ENCODE measurements at regions not wholly inside any gene's neighbourhood (a gene's known extent, or its start where the extent isn't known, plus 50 kb on each side); places are given as distances from the start of the nearest gene placed in this dataset.

DNA sequence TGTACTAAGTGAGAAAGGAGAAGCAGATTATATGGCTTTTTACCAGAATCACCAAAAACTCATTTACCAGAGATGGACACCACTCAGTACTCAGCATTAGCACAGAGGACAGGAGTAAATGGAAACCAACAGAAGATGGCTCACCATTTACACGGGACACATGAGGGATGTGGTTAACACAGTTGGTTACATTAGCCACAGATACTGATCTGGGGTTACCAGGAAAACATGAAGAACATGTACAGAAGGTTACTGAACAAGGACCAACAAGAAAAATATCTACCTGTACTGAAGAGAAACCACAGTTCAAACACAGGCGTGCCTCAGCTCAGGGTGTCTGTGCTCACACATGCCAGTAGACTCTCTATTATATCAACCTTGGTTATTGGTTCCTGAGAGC lies 1285.8 kb upstream of the SORCS1 start:
- H3K27me3 ChIP-seq (ENCODE audit: low read length): no peaks in the 10 kb centered on the region
- no peaks in the 10 kb centered on the region for H3K9me2 ChIP-seq (replicated peaks; ENCODE audit: insufficient read depth, low read length)
- no peaks in the 10 kb centered on the region for H4K20me1 ChIP-seq (ENCODE audit: low read depth, low read length)
- no peak overlapping the region for H3K9ac ChIP-seq (ENCODE audit: low read length)
- H2AFZ ChIP-seq (ENCODE audit: low read depth, low read length, severe bottlenecking): no peak overlapping the region
- no peak overlapping the region for H3K4me2 ChIP-seq (ENCODE audit: low read depth, low read length, poor library complexity, severe bottlenecking)
- H3K9me3 ChIP-seq (ENCODE audit: insufficient read depth, low read length): no peaks in the 10 kb centered on the region
- no peaks in the 10 kb centered on the region for H3K79me2 ChIP-seq (ENCODE audit: insufficient read depth, low read length)
- H3F3A ChIP-seq (ENCODE audit: insufficient read depth): no peaks in the 10 kb centered on the region
- no peak overlapping the region for H3K4me3 ChIP-seq (ENCODE audit: insufficient read depth, low read length, poor library complexity, severe bottlenecking)
- no peaks in the 10 kb centered on the region for H3K36me3 ChIP-seq (ENCODE audit: low read length)
- TF ChIP-seq EZH2phosphoT487 (conservative IDR thresholded peaks at IDR 0.05; ENCODE audit: low read length): no peak
- no peak overlapping the region for H3K27ac ChIP-seq (ENCODE audit: low read depth, low read length)

DNA sequence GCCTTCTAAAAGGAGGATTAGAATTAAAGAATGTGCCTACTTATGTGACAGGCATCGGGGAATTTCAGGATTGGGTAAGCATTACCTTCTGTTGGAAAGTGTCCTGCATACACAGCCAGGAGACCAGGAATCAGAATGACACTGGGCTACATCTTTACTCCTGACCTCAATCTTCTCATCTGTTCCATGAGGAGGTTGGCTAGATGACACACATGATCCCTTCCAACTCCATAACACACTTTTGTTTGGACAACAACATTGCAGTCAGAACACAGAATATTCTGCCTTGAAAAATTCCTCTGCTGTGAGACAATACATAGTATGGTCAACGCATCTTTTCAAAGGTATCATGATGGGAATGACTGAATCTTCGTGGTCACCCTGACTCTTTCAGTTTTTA lies 1281.2 kb upstream of the SORCS1 start:
- Histone ChIP-seq H3K9me2 (replicated peaks; ENCODE audit: insufficient read depth, low read length) (no peaks in the 10 kb centered on the region), H3K4me3 (ENCODE audit: insufficient read depth, low read length, poor library complexity, severe bottlenecking) (no peak overlapping the region), H3K9me3 (ENCODE audit: insufficient read depth, low read length) (no peaks in the 10 kb centered on the region), H3K27ac (ENCODE audit: low read depth, low read length) (no peak overlapping the region), H3K79me2 (ENCODE audit: insufficient read depth, low read length) (no peaks in the 10 kb centered on the region), H3F3A (ENCODE audit: insufficient read depth) (no peaks in the 10 kb centered on the region), H3K27me3 (ENCODE audit: low read length) (no peaks in the 10 kb centered on the region), H3K4me2 (ENCODE audit: low read depth, low read length, poor library complexity, severe bottlenecking) (no peak overlapping the region), H4K20me1 (ENCODE audit: low read depth, low read length) (no peaks in the 10 kb centered on the region), H2AFZ (ENCODE audit: low read depth, low read length, severe bottlenecking) (no peak overlapping the region), H3K36me3 (ENCODE audit: low read length) (no peaks in the 10 kb centered on the region), H3K9ac (ENCODE audit: low read length) (no peak overlapping the region)
- TF ChIP-seq CTCF (IDR thresholded peaks at IDR 0.05; ENCODE audit: insufficient read depth, low read length, poor library complexity, severe bottlenecking): no peak
- no peak for TF ChIP-seq EZH2phosphoT487 (conservative IDR thresholded peaks at IDR 0.05; ENCODE audit: low read length)

- no peaks in the 10 kb centered on the region for H3K36me3 ChIP-seq (ENCODE audit: low read length)
- no peak overlapping the region for H3K4me2 ChIP-seq (ENCODE audit: low read depth, low read length, poor library complexity, severe bottlenecking)
- H3K27ac ChIP-seq (ENCODE audit: low read depth, low read length): no peak overlapping the region
- H2AFZ ChIP-seq (ENCODE audit: low read depth, low read length, severe bottlenecking): no peak overlapping the region
- H3K27me3 ChIP-seq (ENCODE audit: low read length): no peaks in the 10 kb centered on the region
- TF ChIP-seq CTCF (IDR thresholded peaks at IDR 0.05; ENCODE audit: insufficient read depth, low read length, poor library complexity, severe bottlenecking) (no peak), EZH2phosphoT487 (conservative IDR thresholded peaks at IDR 0.05; ENCODE audit: low read length) (no peak)
- no peak overlapping the region for H3K9ac ChIP-seq (ENCODE audit: low read length)
- no peaks in the 10 kb centered on the region for H4K20me1 ChIP-seq (ENCODE audit: low read depth, low read length)
- no peaks in the 10 kb centered on the region for H3K79me2 ChIP-seq (ENCODE audit: insufficient read depth, low read length)
- no peaks in the 10 kb centered on the region for H3K9me3 ChIP-seq (ENCODE audit: insufficient read depth, low read length)
- H3F3A ChIP-seq (ENCODE audit: insufficient read depth): no peaks in the 10 kb centered on the region
- no peaks in the 10 kb centered on the region for H3K9me2 ChIP-seq (replicated peaks; ENCODE audit: insufficient read depth, low read length)
- H3K4me3 ChIP-seq (ENCODE audit: insufficient read depth, low read length, poor library complexity, severe bottlenecking): no peak overlapping the region
Measured at GRCh38 chr10:108443636-108444035, 1279.1 kb upstream of the SORCS1 start.

- Histone ChIP-seq H3K9ac (ENCODE audit: low read length) (no peak overlapping the region), H3K9me3 (ENCODE audit: insufficient read depth, low read length) (no peaks in the 10 kb centered on the region), H3K27ac (ENCODE audit: low read depth, low read length) (no peak overlapping the region), H3F3A (ENCODE audit: insufficient read depth) (no peaks in the 10 kb centered on the region), H3K4me3 (ENCODE audit: insufficient read depth, low read length, poor library complexity, severe bottlenecking) (no peak overlapping the region), H3K27me3 (ENCODE audit: low read length) (no peaks in the 10 kb centered on the region), H3K4me2 (ENCODE audit: low read depth, low read length, poor library complexity, severe bottlenecking) (no peak overlapping the region), H3K36me3 (ENCODE audit: low read length) (no peaks in the 10 kb centered on the region), H3K9me2 (replicated peaks; ENCODE audit: insufficient read depth, low read length) (no peaks in the 10 kb centered on the region), H4K20me1 (ENCODE audit: low read depth, low read length) (no peaks in the 10 kb centered on the region), H3K79me2 (ENCODE audit: insufficient read depth, low read length) (no peaks in the 10 kb centered on the region), H2AFZ (ENCODE audit: low read depth, low read length, severe bottlenecking) (no peak overlapping the region)
- TF ChIP-seq EZH2phosphoT487 (conservative IDR thresholded peaks at IDR 0.05; ENCODE audit: low read length): no peak
- TF ChIP-seq CTCF (IDR thresholded peaks at IDR 0.05; ENCODE audit: insufficient read depth, low read length, poor library complexity, severe bottlenecking): no peak
Measured at GRCh38 chr10:108439397-108439796, 1274.9 kb upstream of the SORCS1 start.
